ENCODE measurements at regions not wholly inside any gene's neighbourhood (a gene's known extent, or its start where the extent isn't known, plus 50 kb on each side); places are given as distances from the start of the nearest gene placed in this dataset.

DNA sequence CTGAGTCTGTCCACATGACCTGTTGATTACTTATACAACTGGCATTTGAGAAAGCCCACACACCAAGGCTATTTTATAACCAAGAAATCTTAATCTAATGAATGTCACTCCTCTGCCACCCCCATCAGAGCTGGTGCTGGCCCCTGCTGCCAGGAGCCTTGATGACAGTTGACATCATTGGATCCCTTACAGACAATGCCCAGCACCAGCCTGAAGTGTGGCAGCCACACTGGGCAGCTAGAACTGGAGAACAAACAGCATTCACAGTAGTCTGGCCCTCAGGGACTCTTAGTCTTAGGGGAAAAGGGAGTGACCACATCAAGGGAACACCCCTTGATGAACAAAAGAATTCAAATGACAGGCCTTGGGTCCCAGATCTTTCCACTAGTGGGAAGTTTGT lies 840.6 kb downstream of the EPHA3 start:
- TF ChIP-seq TEAD4 (CRISPR knock-in tag; IDR thresholded peaks at IDR 0.05) (no peak), IRF1 (CRISPR knock-in tag; IDR thresholded peaks at IDR 0.05) (no peak), EMX1 (CRISPR knock-in tag; IDR thresholded peaks at IDR 0.05) (no peak), ZNF138 (CRISPR knock-in tag; conservative IDR thresholded peaks at IDR 0.05) (no peak)
- TF ChIP-seq, protein P1, sequence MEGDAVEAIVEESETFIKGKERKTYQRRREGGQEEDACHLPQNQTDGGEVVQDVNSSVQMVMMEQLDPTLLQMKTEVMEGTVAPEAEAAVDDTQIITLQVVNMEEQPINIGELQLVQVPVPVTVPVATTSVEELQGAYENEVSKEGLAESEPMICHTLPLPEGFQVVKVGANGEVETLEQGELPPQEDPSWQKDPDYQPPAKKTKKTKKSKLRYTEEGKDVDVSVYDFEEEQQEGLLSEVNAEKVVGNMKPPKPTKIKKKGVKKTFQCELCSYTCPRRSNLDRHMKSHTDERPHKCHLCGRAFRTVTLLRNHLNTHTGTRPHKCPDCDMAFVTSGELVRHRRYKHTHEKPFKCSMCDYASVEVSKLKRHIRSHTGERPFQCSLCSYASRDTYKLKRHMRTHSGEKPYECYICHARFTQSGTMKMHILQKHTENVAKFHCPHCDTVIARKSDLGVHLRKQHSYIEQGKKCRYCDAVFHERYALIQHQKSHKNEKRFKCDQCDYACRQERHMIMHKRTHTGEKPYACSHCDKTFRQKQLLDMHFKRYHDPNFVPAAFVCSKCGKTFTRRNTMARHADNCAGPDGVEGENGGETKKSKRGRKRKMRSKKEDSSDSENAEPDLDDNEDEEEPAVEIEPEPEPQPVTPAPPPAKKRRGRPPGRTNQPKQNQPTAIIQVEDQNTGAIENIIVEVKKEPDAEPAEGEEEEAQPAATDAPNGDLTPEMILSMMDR (IDR thresholded peaks at IDR 0.05) = no peak

Data from WTC11 (cell line).